Bronchial epithelial cell (primary cell): ENCODE measurements at regions not wholly inside any gene's neighbourhood (a gene's known extent, or its start where the extent isn't known, plus 50 kb on each side); places are given as distances from the start of the nearest gene placed in this dataset.

Source experiments
- DNase-seq: peaks from one replicate; pipeline ENCODE4 v3.0.0-alpha.2; 2010; ENCODE audit warnings: low read depth
- FAIRE-seq: peaks from 2 replicates; lab custom pipeline; 2011; peaks lifted over from hg19 to GRCh38; lab: Jason Lieb, UNC
- H3K27me3 ChIP-seq: 2 replicates; pipeline ENCODE4 v1.5.1; 2011; ENCODE audit warnings: low read length; ENCODE audit not compliant: control insufficient read depth, insufficient read depth
- H3K36me3 ChIP-seq: 2 replicates; pipeline ENCODE4 v1.5.1; 2011; ENCODE audit warnings: low read length; ENCODE audit not compliant: control insufficient read depth, insufficient read depth
- H3K4me3 ChIP-seq: 2 replicates; pipeline ENCODE4 v1.5.1; 2011; ENCODE audit warnings: mild to moderate bottlenecking, low read depth, low read length, control low read depth
- TF ChIP-seq, protein P1 (sequence below): IDR thresholded peaks from 2 replicates; pipeline ENCODE4 v1.5.1; 2011; ENCODE audit warnings: mild to moderate bottlenecking, moderate library complexity, low read length, control low read depth, inconsistent platforms; ENCODE audit not compliant: insufficient read depth, severe bottlenecking

DNA sequence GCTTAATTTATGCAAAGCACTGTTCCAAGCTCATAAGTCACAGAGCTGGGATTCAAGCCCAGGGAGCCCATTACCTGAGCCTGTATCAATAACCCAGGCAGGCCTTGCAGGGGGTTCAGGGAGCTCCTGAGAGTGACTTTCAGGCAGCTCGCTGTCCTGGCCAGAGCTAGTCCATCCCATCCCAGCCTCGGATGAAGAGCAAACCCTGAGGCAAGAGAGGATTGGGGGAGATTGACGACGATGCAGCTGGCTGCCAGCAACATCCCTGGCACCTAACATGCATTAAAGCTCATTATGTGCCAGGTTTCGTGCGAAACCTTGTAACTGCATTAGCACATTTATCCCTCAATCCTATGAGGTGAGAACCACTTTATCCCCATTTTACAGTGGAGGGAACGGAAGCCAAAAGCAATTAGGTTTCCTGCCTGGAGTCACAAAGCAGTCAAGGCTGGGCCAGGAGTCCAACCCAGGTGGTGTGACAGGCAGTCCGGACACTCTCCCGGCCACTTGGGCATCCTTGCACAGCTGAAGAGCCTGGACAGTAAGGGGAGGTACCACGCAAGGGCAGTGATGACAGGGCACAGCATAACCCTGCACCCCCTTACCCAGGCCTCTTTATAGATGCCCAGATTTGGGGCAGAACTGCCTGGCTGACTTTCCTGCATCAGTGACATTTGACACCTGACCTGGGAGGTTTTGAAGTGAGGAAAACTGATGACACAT is 129.8 kb upstream of the CHST15 start:
- DNase-seq (no peak), FAIRE-seq (no peak)
- Histone ChIP-seq H3K36me3 (no peaks in the 10 kb centered on the region), H3K27me3 (peaks cover 2% of the 10 kb centered on the region), H3K4me3 (no peak overlapping the region)
- TF ChIP-seq, protein P1, sequence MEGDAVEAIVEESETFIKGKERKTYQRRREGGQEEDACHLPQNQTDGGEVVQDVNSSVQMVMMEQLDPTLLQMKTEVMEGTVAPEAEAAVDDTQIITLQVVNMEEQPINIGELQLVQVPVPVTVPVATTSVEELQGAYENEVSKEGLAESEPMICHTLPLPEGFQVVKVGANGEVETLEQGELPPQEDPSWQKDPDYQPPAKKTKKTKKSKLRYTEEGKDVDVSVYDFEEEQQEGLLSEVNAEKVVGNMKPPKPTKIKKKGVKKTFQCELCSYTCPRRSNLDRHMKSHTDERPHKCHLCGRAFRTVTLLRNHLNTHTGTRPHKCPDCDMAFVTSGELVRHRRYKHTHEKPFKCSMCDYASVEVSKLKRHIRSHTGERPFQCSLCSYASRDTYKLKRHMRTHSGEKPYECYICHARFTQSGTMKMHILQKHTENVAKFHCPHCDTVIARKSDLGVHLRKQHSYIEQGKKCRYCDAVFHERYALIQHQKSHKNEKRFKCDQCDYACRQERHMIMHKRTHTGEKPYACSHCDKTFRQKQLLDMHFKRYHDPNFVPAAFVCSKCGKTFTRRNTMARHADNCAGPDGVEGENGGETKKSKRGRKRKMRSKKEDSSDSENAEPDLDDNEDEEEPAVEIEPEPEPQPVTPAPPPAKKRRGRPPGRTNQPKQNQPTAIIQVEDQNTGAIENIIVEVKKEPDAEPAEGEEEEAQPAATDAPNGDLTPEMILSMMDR, result no peak

DNA sequence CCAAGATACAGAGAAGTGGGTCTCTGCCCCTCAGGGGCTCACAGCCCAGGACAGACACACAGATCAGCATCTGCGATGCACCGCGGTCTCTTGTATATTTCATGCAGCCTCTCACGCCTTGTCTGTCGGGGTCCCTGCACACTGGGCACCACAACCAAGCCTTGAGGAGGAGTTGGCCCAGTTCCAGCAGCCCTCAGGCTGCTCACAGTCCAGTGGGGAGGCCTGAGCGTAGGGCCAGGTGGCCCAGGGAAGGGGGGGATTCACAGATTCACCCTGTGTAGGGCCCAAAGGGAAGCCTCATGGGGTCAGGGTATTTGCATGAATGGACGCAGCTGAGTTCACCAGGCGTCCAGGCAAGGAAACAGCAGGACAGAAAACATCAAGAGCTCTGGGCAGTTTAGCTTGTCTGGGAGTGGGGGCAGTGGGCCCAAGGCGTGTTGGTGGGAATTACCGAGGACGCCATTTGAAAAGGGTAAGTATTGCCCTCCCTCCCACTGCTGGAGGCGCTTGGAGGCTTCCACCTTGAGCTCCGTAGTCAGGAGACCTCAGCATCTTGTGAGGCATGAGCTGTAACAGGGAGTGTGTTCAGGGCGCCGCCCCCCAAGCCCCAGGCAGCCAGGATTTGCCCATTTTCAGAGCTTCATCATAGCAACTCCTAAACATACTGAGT is 129.1 kb upstream of the CHST15 start:
- no peak for FAIRE-seq
- H3K4me3 ChIP-seq, result no peak overlapping the region
- H3K36me3 ChIP-seq, result no peaks in the 10 kb centered on the region
- no peak for DNase-seq
- TF ChIP-seq, protein P1, result no peak
- peaks cover 7% of the 10 kb centered on the region for H3K27me3 ChIP-seq

DNA sequence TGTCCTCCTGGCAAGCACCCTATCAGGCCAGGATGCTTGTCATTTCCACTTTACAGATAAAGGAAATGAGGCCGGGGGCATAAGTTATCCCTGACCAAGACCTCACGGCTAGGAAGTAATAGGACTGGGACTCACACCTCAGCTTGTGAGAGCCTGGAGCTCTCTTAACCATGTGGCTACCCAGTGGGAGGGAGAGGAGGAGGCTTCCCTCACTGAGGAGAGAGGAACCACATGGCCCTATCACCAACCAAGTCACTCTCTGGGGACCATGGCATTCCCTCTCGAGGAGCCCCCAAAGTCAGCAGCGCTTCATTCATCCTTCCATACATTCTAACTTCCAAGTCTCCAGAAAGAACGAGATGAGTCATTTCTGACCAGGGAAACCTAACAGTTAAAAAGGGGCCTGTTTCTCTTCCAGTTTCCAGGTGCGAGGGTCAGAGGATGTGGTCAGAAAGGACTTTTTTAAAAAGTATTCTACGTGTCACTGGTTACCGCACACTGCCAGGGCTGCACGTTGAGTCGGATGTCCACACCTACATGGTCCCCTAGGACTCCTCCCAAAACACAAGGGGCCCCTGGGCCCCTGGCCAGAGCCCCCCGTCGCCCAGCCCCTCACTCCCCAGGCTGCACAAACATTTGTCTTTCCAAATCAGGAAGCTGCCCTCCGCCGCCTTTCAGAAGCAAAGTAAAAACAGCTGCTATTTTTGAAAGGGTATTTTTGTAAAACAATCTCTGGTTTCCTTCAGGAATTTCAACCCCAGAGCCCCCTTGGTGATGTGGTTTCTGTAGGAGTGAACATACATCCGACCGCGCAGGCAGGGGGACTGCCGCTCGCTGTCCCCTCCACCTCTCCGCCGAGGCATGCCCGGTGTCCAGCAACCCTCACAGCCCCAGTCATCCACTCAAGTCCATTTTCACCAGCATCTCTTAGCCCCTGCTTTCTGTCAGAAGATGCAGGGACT is 128.2 kb upstream of the CHST15 start:
- FAIRE-seq (no peak), DNase-seq (peak; percentile 32)
- Histone ChIP-seq H3K36me3 (no peaks in the 10 kb centered on the region), H3K4me3 (no peak overlapping the region), H3K27me3 (peaks cover 9% of the 10 kb centered on the region)
- TF ChIP-seq, protein P1, result no peak

DNA sequence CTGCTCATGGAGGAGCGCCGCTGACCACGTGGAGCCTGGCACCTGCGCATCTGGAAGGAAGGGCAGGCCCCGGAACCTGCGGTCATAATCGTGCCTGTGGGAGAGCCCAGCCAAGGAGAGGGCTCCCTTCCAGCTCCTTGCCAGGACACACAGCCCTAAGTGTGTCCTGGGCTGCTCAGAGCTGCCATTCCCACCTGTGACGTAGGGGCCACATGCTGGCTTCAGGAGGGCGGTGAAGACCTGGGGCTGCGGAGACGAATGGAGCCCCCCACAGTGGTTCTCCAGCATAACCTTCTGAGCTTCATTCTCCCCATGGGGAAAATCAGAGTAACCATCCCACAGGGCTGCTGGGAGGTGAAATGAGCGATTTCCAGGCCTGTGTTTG is 127.6 kb upstream of the CHST15 start:
- TF ChIP-seq, protein P1, result no peak
- no peak for DNase-seq

DNA sequence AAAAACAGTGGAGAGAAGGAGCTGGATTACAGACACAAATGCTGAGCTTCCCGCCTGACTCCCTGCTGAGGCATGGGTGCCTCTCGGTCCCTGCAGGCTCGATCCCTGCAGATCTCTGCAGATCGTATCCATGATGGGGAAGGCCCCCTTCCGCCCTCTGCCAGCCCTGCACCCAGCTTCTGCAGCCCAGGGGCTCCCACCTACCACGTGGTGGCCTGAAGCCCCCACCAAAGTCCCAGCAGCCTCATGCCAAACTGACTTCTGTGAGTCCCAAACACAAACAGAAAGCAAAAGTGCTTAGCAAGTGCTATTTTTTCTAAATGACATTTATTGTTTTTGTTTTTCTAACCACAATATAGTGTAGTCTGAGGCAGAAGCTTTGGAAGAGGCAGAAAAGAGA is 127.1 kb upstream of the CHST15 start:
- no peak for FAIRE-seq
- Histone ChIP-seq H3K36me3 (no peaks in the 10 kb centered on the region), H3K27me3 (peaks cover 9% of the 10 kb centered on the region), H3K4me3 (no peak overlapping the region)
- TF ChIP-seq, protein P1, result no peak
- DNase-seq, result no peak

More for the DNA sequence above, 127.6 kb upstream of the CHST15 start:
- Histone ChIP-seq H3K36me3 (no peaks in the 10 kb centered on the region), H3K27me3 (peaks cover 9% of the 10 kb centered on the region), H3K4me3 (no peak overlapping the region)
- no peak for FAIRE-seq
